ENCODE measurements at regions not wholly inside any gene's neighbourhood (a gene's known extent, or its start where the extent isn't known, plus 50 kb on each side); places are given as distances from the start of the nearest gene placed in this dataset.

- TF ChIP-seq, protein P1, sequence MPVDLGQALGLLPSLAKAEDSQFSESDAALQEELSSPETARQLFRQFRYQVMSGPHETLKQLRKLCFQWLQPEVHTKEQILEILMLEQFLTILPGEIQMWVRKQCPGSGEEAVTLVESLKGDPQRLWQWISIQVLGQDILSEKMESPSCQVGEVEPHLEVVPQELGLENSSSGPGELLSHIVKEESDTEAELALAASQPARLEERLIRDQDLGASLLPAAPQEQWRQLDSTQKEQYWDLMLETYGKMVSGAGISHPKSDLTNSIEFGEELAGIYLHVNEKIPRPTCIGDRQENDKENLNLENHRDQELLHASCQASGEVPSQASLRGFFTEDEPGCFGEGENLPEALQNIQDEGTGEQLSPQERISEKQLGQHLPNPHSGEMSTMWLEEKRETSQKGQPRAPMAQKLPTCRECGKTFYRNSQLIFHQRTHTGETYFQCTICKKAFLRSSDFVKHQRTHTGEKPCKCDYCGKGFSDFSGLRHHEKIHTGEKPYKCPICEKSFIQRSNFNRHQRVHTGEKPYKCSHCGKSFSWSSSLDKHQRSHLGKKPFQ (CRISPR knock-in tag; IDR thresholded peaks at IDR 0.05; ENCODE audit: insufficient replicate concordance): no peak
- no peak for TF ChIP-seq SP5 (CRISPR knock-in tag; IDR thresholded peaks at IDR 0.05; ENCODE audit: borderline replicate concordance, low read depth)
- TF ChIP-seq ZFP82 (CRISPR knock-in tag; IDR thresholded peaks at IDR 0.05; ENCODE audit: borderline replicate concordance): no peak
- no peak for TF ChIP-seq ZNF263 (CRISPR knock-in tag; IDR thresholded peaks at IDR 0.05)
- no peak for TF ChIP-seq MLLT10 (CRISPR knock-in tag; IDR thresholded peaks at IDR 0.05)
Observed at GRCh38 chr1:8076176-8076575, 50.1 kb upstream of the ERRFI1 start (continued).

Small RNAs in the stretch of these regions (small RNA-seq; reads per million reads assigned to genes)
- 0 to 1.9 (median 0.10) reads per million in 3 experiments for gene RNU1-7P (ENCODE audit: insufficient read depth in 2 of 3, insufficient read length in 3 of 3, low read depth in 2 of 3, low replicate concordance in 1 of 3)
